Glutamatergic neuron (in vitro differentiated cells): ENCODE measurements at regions not wholly inside any gene's neighbourhood (a gene's known extent, or its start where the extent isn't known, plus 50 kb on each side); places are given as distances from the start of the nearest gene placed in this dataset.
"Not testable (repeated sequence)": the region's sequence is repeated elsewhere in the genome, so short reads cannot be mapped to it uniquely, and the experiment has no call there.

Experiments used
- DNase-seq: peaks from one replicate; pipeline ENCODE4 v3.0.0; 2022
- H3K27ac Mint-ChIP-seq: one replicate; pipeline ENCODE4 v1.8.0; 2020; ENCODE audit warnings: mild to moderate bottlenecking, mixed read lengths, inconsistent platforms; ENCODE audit not compliant: unreplicated experiment
- H3K27me3 Mint-ChIP-seq: one replicate; pipeline ENCODE4 v1.8.0; 2020; ENCODE audit warnings: mild to moderate bottlenecking, moderate library complexity, mixed read lengths, inconsistent platforms; ENCODE audit not compliant: unreplicated experiment
- H3K36me3 Mint-ChIP-seq: one replicate; pipeline ENCODE4 v1.8.0; 2020; ENCODE audit warnings: mild to moderate bottlenecking, mixed read lengths, inconsistent platforms; ENCODE audit not compliant: unreplicated experiment
- H3K4me1 Mint-ChIP-seq: one replicate; pipeline ENCODE4 v1.8.0; 2020; ENCODE audit warnings: mild to moderate bottlenecking, low read depth, mixed read lengths, inconsistent platforms; ENCODE audit not compliant: unreplicated experiment
- H3K4me3 Mint-ChIP-seq: one replicate; pipeline ENCODE4 v1.8.0; 2020; ENCODE audit warnings: mild to moderate bottlenecking, mixed read lengths, inconsistent platforms; ENCODE audit not compliant: unreplicated experiment
- H3K9me3 Mint-ChIP-seq: one replicate; pipeline ENCODE4 v1.8.0; 2020; ENCODE audit warnings: mild to moderate bottlenecking, moderate library complexity, mixed read lengths, inconsistent platforms; ENCODE audit not compliant: unreplicated experiment
- TF ChIP-seq, protein P1 (sequence below): fragments of 200-600 bp; sonication (generic); IDR thresholded peaks from one replicate; pipeline ENCODE4 v1.5.0; 2021; ENCODE audit not compliant: partially characterized antibody, unreplicated experiment

GRCh38 chr4:55272102-55272501, 73.9 kb upstream of the SRD5A3 start:
- H3K27me3 Mint-ChIP-seq = no peaks in the 10 kb centered on the region
- DNase-seq = no peak
- H3K27ac Mint-ChIP-seq = no peak overlapping the region
- TF ChIP-seq, protein P1, sequence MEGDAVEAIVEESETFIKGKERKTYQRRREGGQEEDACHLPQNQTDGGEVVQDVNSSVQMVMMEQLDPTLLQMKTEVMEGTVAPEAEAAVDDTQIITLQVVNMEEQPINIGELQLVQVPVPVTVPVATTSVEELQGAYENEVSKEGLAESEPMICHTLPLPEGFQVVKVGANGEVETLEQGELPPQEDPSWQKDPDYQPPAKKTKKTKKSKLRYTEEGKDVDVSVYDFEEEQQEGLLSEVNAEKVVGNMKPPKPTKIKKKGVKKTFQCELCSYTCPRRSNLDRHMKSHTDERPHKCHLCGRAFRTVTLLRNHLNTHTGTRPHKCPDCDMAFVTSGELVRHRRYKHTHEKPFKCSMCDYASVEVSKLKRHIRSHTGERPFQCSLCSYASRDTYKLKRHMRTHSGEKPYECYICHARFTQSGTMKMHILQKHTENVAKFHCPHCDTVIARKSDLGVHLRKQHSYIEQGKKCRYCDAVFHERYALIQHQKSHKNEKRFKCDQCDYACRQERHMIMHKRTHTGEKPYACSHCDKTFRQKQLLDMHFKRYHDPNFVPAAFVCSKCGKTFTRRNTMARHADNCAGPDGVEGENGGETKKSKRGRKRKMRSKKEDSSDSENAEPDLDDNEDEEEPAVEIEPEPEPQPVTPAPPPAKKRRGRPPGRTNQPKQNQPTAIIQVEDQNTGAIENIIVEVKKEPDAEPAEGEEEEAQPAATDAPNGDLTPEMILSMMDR = no peak
- no peaks in the 10 kb centered on the region for H3K4me1 Mint-ChIP-seq
- H3K36me3 Mint-ChIP-seq = no peaks in the 10 kb centered on the region
- no peak overlapping the region for H3K4me3 Mint-ChIP-seq
- no peaks in the 10 kb centered on the region for H3K9me3 Mint-ChIP-seq

DNA sequence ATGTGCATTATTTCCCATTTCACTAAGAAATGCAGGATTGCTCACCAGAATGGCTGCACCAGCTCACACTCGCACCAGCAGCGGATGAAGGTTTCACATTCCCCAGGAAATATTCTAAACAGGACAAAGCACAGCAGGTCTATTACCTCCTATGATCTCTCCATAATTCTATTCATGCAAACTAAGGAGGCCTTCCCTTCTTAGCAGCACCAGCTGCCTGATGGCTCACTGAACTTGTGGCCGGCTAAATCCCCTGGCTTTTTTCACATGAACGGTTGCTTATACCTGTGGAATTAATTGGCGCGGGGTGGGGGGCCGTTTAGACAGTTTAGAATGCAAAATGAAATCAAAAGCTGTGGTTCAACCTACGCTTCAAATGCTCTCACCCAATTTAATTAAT, 73.5 kb upstream of the SRD5A3 start:
- no peaks in the 10 kb centered on the region for H3K4me1 Mint-ChIP-seq
- H3K27ac Mint-ChIP-seq = no peak overlapping the region
- H3K27me3 Mint-ChIP-seq = no peaks in the 10 kb centered on the region
- DNase-seq = no peak
- no peak overlapping the region for H3K4me3 Mint-ChIP-seq
- TF ChIP-seq, protein P1 = no peak
- H3K9me3 Mint-ChIP-seq = no peaks in the 10 kb centered on the region
- H3K36me3 Mint-ChIP-seq = no peaks in the 10 kb centered on the region

GRCh38 chr4:55277011-55277410, 69.0 kb upstream of the SRD5A3 start:
- no peak for DNase-seq
- Mint-ChIP-seq H3K9me3 (peaks cover 3% of the 10 kb centered on the region), H3K36me3 (peaks cover 6% of the 10 kb centered on the region), H3K27ac (no peak overlapping the region), H3K27me3 (no peaks in the 10 kb centered on the region), H3K4me1 (no peaks in the 10 kb centered on the region), H3K4me3 (no peak overlapping the region)
- TF ChIP-seq, protein P1 = no peak

GRCh38 chr4:55278316-55278715, 67.7 kb upstream of the SRD5A3 start:
- H3K4me1 Mint-ChIP-seq = no peaks in the 10 kb centered on the region
- no peak overlapping the region for H3K27ac Mint-ChIP-seq
- peaks cover 8% of the 10 kb centered on the region for H3K9me3 Mint-ChIP-seq
- no peaks in the 10 kb centered on the region for H3K27me3 Mint-ChIP-seq
- no peak for DNase-seq
- H3K4me3 Mint-ChIP-seq = no peak overlapping the region
- TF ChIP-seq, protein P1 = no peak
- peaks cover 11% of the 10 kb centered on the region for H3K36me3 Mint-ChIP-seq

GRCh38 chr4:55280474-55280873, 65.6 kb upstream of the SRD5A3 start:
- not testable (repeated sequence) for H3K27me3 Mint-ChIP-seq, H3K4me1 Mint-ChIP-seq, H3K27ac Mint-ChIP-seq, DNase-seq, H3K4me3 Mint-ChIP-seq
- Mint-ChIP-seq H3K36me3 (peaks cover 24% of the 10 kb centered on the region), H3K9me3 (peaks cover 13% of the 10 kb centered on the region)

- Mint-ChIP-seq H3K36me3 (peaks cover 28% of the 10 kb centered on the region), H3K9me3 (peaks cover 13% of the 10 kb centered on the region)
- not testable (repeated sequence) for H3K4me3 Mint-ChIP-seq, H3K27me3 Mint-ChIP-seq, H3K4me1 Mint-ChIP-seq, H3K27ac Mint-ChIP-seq, DNase-seq
These were observed 64.8 kb upstream of the SRD5A3 start for GRCh38 chr4:55281118-55281683.
